PC-3 (cell line): ENCODE measurements at regions not wholly inside any gene's neighbourhood (a gene's known extent, or its start where the extent isn't known, plus 50 kb on each side); places are given as distances from the start of the nearest gene placed in this dataset.

Experiments
- EZH2 ChIP-seq: fragments of 300-600 bp; sonication (generic); IDR thresholded peaks from one replicate; pipeline ENCODE4 v1.6.1; 2017; ENCODE audit warnings: antibody characterized with exemption, mild to moderate bottlenecking, low read length; ENCODE audit not compliant: unreplicated experiment
- EZH2phosphoT487 ChIP-seq: fragments of 300-600 bp; sonication (generic); IDR thresholded peaks from 2 replicates; pipeline ENCODE4 v1.6.1; 2018; ENCODE audit warnings: mild to moderate bottlenecking, antibody characterized with exemption, low read length, borderline replicate concordance
- TF ChIP-seq, protein P1 (sequence below): fragments of 300-600 bp; sonication (generic); conservative IDR thresholded peaks from 2 replicates; pipeline ENCODE4 v1.5.1; 2017; ENCODE audit warnings: antibody characterized with exemption, low read depth, mild to moderate bottlenecking, low read length

DNA sequence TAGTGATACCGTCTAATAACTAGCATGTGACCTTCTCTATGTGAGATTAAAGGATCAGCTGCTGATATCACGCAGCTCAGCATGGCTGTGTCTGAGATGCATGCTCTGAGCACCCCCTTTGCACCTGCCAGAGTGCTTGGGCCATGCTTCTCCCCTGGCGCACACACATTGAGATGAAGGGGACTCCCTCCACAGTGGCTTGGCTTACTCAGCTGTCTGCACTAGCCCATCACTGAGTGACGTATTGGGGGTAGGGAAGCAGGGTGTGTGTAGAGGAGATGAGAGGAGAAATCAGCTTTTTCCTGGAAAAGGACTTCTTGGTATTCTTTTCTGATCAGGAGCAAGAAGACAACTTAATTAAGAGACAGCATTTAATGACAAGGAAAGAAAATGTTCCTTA is 216.5 kb downstream of the BLID start:
- TF ChIP-seq, protein P1, sequence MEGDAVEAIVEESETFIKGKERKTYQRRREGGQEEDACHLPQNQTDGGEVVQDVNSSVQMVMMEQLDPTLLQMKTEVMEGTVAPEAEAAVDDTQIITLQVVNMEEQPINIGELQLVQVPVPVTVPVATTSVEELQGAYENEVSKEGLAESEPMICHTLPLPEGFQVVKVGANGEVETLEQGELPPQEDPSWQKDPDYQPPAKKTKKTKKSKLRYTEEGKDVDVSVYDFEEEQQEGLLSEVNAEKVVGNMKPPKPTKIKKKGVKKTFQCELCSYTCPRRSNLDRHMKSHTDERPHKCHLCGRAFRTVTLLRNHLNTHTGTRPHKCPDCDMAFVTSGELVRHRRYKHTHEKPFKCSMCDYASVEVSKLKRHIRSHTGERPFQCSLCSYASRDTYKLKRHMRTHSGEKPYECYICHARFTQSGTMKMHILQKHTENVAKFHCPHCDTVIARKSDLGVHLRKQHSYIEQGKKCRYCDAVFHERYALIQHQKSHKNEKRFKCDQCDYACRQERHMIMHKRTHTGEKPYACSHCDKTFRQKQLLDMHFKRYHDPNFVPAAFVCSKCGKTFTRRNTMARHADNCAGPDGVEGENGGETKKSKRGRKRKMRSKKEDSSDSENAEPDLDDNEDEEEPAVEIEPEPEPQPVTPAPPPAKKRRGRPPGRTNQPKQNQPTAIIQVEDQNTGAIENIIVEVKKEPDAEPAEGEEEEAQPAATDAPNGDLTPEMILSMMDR = no peak
- no peak for TF ChIP-seq EZH2phosphoT487
- no peak for TF ChIP-seq EZH2
